Left forelimb (tissue), 1 donor: ENCODE measurements at regions not wholly inside any gene's neighbourhood (a gene's known extent, or its start where the extent isn't known, plus 50 kb on each side); places are given as distances from the start of the nearest gene placed in this dataset.
"Not testable (repeated sequence)": the region's sequence is repeated elsewhere in the genome, so short reads cannot be mapped to it uniquely, and the experiment has no call there.

Experiments
- DNase-seq: peaks from one replicate; pipeline ENCODE4 v3.0.0-alpha.2; 2018; ENCODE audit warnings: low spot score

DNA sequence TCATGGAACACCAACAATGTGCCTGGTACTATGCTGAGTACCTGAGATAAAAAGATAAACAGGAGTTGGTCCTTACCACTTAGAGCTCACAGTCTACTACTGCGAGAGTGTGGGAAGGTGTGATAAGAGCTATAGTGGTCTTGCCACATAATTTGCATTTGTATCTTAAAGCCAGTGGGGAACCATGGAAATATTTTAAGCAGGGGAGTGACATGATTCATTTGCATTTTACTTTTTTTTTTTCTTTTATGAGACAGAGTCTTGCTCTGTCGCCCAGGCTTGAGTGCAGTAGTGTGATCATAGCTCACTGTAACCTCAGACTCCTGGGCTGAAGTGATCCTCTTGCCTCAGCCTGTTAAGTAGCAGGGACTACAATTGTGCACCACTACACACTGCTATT is 54.2 kb upstream of the FAM72C start:
- DNase-seq, result not testable (repeated sequence)

DNA sequence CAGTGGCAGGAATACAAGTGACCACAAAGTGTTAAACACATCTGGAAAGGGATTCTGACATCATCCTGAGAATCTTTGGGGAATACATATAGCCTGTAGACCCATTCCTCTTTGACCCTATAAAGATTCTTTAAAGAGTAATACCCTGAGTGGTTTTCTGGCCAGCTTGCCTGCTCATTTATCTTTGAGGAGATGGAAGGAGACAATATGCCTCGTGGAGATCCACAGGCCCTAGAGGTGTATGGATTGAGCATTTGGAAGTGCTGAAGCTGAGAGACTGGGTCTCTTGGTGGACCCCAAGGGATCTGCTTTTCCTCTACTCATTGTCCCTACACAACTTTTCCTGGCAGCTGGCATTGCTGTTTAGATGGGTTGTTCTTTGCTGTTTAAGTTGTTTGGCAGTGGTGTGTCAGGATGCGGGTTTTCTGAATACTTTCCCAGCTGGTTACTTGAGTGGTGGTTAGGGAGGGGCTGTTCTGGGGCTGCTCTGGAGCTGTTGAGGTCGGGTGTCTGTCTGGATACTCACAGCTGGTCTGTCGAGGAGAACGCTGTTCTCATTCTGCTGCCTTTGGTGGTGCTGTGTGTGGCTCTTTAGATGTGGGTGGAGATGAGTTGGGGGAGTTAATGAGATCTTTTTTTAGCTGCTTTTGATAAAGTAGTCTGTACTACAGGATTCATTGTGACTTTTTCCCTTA is 50.1 kb upstream of the FAM72C start:
- DNase-seq, result not testable (repeated sequence)
